Type B pancreatic cell (in vitro differentiated cells): ENCODE measurements at regions not wholly inside any gene's neighbourhood (a gene's known extent, or its start where the extent isn't known, plus 50 kb on each side); places are given as distances from the start of the nearest gene placed in this dataset.

Experiments
- DNase-seq: peaks from one replicate; pipeline ENCODE4 v3.0.0; 2021; ENCODE audit warnings: mixed read lengths; ENCODE audit not compliant: unreplicated experiment; ENCODE audit errors: extremely low spot score
- H3K27ac Mint-ChIP-seq: 2 replicates; pipeline ENCODE4 v1.8.0; 2021; ENCODE audit warnings: mild to moderate bottlenecking, mixed read lengths
- H3K27me3 Mint-ChIP-seq: 2 replicates; pipeline ENCODE4 v1.8.0; 2021; ENCODE audit warnings: mixed read lengths
- H3K36me3 Mint-ChIP-seq: 2 replicates; pipeline ENCODE4 v1.8.0; 2021; ENCODE audit warnings: mixed read lengths
- H3K4me1 Mint-ChIP-seq: one replicate; pipeline ENCODE4 v1.8.0; 2021; ENCODE audit warnings: mixed read lengths; ENCODE audit not compliant: unreplicated experiment
- H3K4me3 Mint-ChIP-seq: 2 replicates; pipeline ENCODE4 v1.8.0; 2021; ENCODE audit warnings: mild to moderate bottlenecking, mixed read lengths
- H3K9me3 Mint-ChIP-seq: 2 replicates; pipeline ENCODE4 v1.8.0; 2021; ENCODE audit warnings: mixed read lengths
- CTCF ChIP-seq: fragments of 200-600 bp; sonication (generic); conservative IDR thresholded peaks from 2 replicates; pipeline ENCODE4 v1.5.0; 2021; ENCODE audit warnings: antibody characterized with exemption, mild to moderate bottlenecking

GRCh38 chr16:22734368-22734767, 79.6 kb upstream of the HS3ST2 start:
- Mint-ChIP-seq H3K4me1 (no peaks in the 10 kb centered on the region), H3K36me3 (no peaks in the 10 kb centered on the region), H3K27ac (no peak overlapping the region), H3K27me3 (peaks cover 13% of the 10 kb centered on the region), H3K4me3 (no peak overlapping the region), H3K9me3 (no peaks in the 10 kb centered on the region)
- TF ChIP-seq CTCF: no peak
- no peak for DNase-seq

DNA sequence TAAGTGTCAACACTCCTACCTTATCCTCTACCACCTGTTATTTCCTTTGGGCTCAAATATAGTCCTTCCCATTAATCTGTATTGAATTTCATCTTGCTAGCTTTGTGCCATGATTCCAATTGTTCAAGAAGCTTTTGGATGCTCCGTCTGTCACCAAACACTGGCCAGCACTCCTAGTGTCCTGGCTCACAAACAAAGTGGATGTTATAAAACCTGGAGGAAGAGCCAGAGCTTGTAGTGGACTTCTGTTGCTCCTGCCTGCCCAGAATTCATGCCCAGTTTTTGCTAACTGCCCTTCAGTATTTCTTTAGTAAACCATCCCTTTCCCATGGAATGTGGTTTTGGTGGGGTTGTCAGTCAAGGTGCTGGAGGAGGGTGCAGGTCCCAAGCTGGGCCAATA, 77.2 kb upstream of the HS3ST2 start:
- no peak for TF ChIP-seq CTCF
- peaks cover 4% of the 10 kb centered on the region for H3K27me3 Mint-ChIP-seq
- no peaks in the 10 kb centered on the region for H3K4me1 Mint-ChIP-seq
- H3K27ac Mint-ChIP-seq: no peak overlapping the region
- no peak overlapping the region for H3K4me3 Mint-ChIP-seq
- H3K36me3 Mint-ChIP-seq: no peaks in the 10 kb centered on the region
- DNase-seq: no peak
- H3K9me3 Mint-ChIP-seq: no peaks in the 10 kb centered on the region

DNA sequence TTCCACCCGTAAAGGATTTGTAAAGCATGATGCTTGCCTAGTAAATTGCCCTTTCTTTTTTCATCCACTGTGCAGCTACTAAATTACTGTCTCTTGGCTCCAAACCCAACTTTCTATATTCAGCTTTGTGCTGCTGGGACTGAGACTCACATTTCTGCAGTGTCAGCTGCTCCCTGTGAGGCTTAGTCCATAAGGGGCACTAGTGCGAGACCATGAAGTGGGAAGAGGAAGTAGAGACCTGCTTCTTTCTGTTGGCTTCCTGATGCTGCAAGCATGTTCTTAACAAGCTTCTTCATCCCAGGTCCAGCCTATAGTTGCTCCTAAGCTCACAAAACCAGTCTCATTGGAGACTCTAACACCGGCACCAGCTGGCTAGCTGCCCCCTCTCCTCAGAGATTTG, 74.9 kb upstream of the HS3ST2 start:
- Mint-ChIP-seq H3K4me1 (no peaks in the 10 kb centered on the region), H3K27ac (no peak overlapping the region), H3K4me3 (no peak overlapping the region), H3K9me3 (no peaks in the 10 kb centered on the region), H3K36me3 (no peaks in the 10 kb centered on the region), H3K27me3 (no peaks in the 10 kb centered on the region)
- DNase-seq: no peak
- TF ChIP-seq CTCF: no peak

DNA sequence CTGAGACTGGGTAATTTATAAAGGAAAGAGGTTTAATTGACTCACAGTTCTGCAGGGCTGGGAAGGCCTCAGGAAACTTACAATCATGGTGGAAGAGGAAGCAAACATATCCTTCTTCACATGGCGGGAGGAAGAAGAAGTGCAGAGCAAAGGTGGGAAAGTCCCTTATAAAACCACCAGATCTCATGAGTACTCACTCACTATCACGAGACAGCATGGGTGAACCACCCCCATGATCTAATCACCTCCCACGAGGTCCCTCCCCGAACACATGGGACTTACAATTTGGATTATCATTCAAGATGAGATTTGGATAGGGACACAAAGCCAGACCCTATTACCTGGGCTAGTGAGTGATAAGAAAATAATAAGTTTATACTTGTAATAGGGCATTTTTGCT, 70.6 kb upstream of the HS3ST2 start:
- Mint-ChIP-seq H3K4me3 (no peak overlapping the region), H3K27ac (no peak overlapping the region), H3K36me3 (no peaks in the 10 kb centered on the region), H3K4me1 (no peaks in the 10 kb centered on the region), H3K9me3 (no peaks in the 10 kb centered on the region), H3K27me3 (peaks cover 8% of the 10 kb centered on the region)
- DNase-seq: no peak
- TF ChIP-seq CTCF: no peak

GRCh38 chr16:22751104-22751667, 62.8 kb upstream of the HS3ST2 start:
- no peak overlapping the region for H3K4me3 Mint-ChIP-seq
- no peak overlapping the region for H3K27ac Mint-ChIP-seq
- peaks cover 28% of the 10 kb centered on the region for H3K27me3 Mint-ChIP-seq
- H3K9me3 Mint-ChIP-seq: no peaks in the 10 kb centered on the region
- no peaks in the 10 kb centered on the region for H3K4me1 Mint-ChIP-seq
- no peak for TF ChIP-seq CTCF
- no peaks in the 10 kb centered on the region for H3K36me3 Mint-ChIP-seq
- no peak for DNase-seq

DNA sequence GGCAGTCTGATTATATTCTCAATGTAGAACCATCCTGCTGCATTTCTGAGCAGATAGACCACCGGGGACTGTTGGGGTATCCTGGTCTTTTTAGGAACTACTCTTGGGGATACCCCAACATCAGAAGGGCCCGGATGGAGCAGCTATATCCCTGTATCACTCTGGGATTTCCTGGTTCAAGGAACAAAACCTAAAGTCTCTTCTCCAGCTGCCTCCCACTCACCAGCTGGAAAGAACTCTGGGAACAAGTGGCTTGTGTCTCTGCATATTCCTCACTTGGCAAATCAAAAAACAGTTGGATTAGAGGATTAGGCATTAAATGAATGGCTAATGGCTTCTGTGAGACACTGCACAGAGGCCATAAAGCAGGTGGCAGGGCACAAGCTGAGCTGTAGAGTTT, 62.3 kb upstream of the HS3ST2 start:
- DNase-seq: no peak
- no peak for TF ChIP-seq CTCF
- Mint-ChIP-seq H3K27ac (no peak overlapping the region), H3K36me3 (no peaks in the 10 kb centered on the region), H3K9me3 (no peaks in the 10 kb centered on the region), H3K27me3 (peaks cover 33% of the 10 kb centered on the region), H3K4me3 (no peak overlapping the region), H3K4me1 (no peaks in the 10 kb centered on the region)
